ENCODE measurements at regions not wholly inside any gene's neighbourhood (a gene's known extent, or its start where the extent isn't known, plus 50 kb on each side); places are given as distances from the start of the nearest gene placed in this dataset.

DNA sequence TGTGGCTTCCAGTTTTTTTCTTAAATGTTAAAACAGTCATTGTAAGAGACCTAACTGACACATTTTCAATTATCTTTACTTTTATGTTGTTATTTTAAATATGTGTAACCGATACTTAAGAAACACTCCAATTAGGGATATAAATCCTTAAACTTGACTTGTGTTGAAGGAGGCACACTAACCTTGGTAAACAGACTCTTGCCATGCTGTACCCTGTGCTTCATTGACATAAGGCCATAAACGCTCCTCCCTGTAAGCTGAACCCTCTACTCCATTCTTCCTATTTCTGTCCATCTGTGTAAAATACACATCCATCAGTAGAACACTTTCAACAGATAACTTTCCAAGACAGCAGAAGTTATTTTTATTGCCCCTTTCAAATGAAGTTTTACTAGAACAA is 780.5 kb upstream of the FAM98A start:
- DNase-seq: no peak
- H3K79me2 ChIP-seq (ENCODE audit: control insufficient read depth, insufficient read depth, low read length): no peaks in the 10 kb centered on the region
- H3K27ac ChIP-seq (ENCODE audit: low read depth, low read length): no peak overlapping the region
- H3K4me2 ChIP-seq (ENCODE audit: low read length): no peak overlapping the region
- no peak overlapping the region for H3K4ac ChIP-seq (ENCODE audit: low read depth, low read length)
- H3K23ac ChIP-seq (ENCODE audit: low read length): no peak overlapping the region
- H4K8ac ChIP-seq (ENCODE audit: low read depth, low read length): no peak overlapping the region
- H3K36me3 ChIP-seq (ENCODE audit: control insufficient read depth, insufficient read depth, low read length): no peaks in the 10 kb centered on the region
- H3K27me3 ChIP-seq (ENCODE audit: insufficient read depth, low read length, poor library complexity): no peaks in the 10 kb centered on the region
- no peak overlapping the region for H3K4me3 ChIP-seq (ENCODE audit: low read length)
- no peaks in the 10 kb centered on the region for H3K4me1 ChIP-seq (ENCODE audit: control insufficient read depth, low read depth, low read length)
- H2BK15ac ChIP-seq (replicated peaks; ENCODE audit: low read depth): no peak overlapping the region
- no peak overlapping the region for H3K56ac ChIP-seq (ENCODE audit: low read length)
- WGBS (ENCODE audit: extremely low coverage, insufficient coverage, low lambda C conversion rate): no CpG with 5 or more reads among the region's 2 CpGs
- no peak overlapping the region for H3K9ac ChIP-seq (ENCODE audit: low read length)
- H3K79me1 ChIP-seq (ENCODE audit: low read length): no peaks in the 10 kb centered on the region
- no peak overlapping the region for H3K18ac ChIP-seq (ENCODE audit: low read length)
- no peak overlapping the region for H2BK5ac ChIP-seq (ENCODE audit: low read length)
- no peak overlapping the region for H2BK120ac ChIP-seq (ENCODE audit: low read depth, low read length)
- H2AK5ac ChIP-seq (ENCODE audit: low read length): no peak overlapping the region
- no peak overlapping the region for H4K5ac ChIP-seq (ENCODE audit: low read length)

DNA sequence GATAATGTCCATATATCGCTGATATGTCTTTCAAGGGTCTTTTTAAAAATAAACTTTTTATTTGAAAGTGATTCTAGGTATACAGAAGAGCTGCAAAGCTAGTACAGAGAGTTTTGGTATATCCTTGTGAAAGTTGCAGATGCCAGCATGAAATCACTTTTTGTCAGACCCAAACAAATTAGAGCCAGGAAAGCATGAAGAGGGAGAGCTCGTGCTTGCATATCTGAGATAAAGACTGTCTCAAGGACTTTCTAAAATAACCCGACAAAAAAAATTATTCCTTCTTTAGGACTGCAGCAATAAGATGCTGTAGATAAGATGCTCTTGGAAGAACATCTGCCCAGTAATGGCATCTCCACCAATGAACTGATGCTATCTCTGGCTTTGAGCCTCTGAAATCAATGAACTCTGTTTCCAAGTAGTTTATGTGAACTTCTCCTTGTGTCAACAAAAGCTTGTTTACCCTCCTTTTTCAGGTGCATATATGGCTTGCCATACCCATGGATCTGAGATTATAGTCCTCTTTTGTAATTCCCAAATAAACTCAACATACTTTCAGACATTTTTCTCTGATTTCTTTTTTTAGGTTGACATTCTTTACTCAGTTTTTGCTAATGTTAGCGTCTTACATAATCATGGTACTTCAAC is 774.6 kb upstream of the FAM98A start:
- Histone ChIP-seq H3K18ac (ENCODE audit: low read length) (no peak overlapping the region), H3K27ac (ENCODE audit: low read depth, low read length) (no peak overlapping the region), H4K8ac (ENCODE audit: low read depth, low read length) (no peak overlapping the region), H3K9ac (ENCODE audit: low read length) (no peak overlapping the region), H2BK15ac (replicated peaks; ENCODE audit: low read depth) (no peak overlapping the region), H4K5ac (ENCODE audit: low read length) (no peak overlapping the region), H3K27me3 (ENCODE audit: insufficient read depth, low read length, poor library complexity) (no peaks in the 10 kb centered on the region), H3K36me3 (ENCODE audit: control insufficient read depth, insufficient read depth, low read length) (no peaks in the 10 kb centered on the region), H3K4ac (ENCODE audit: low read depth, low read length) (no peak overlapping the region), H3K4me1 (ENCODE audit: control insufficient read depth, low read depth, low read length) (no peaks in the 10 kb centered on the region), H3K56ac (ENCODE audit: low read length) (no peak overlapping the region), H3K4me2 (ENCODE audit: low read length) (no peak overlapping the region), H3K23ac (ENCODE audit: low read length) (no peak overlapping the region), H2AK5ac (ENCODE audit: low read length) (no peak overlapping the region), H3K79me1 (ENCODE audit: low read length) (no peaks in the 10 kb centered on the region), H2BK5ac (ENCODE audit: low read length) (no peak overlapping the region), H3K4me3 (ENCODE audit: low read length) (no peak overlapping the region), H2BK120ac (ENCODE audit: low read depth, low read length) (no peak overlapping the region), H3K79me2 (ENCODE audit: control insufficient read depth, insufficient read depth, low read length) (no peaks in the 10 kb centered on the region)
- DNase-seq: no peak
- no CpG with 5 or more reads among the region's 4 CpGs for WGBS (ENCODE audit: extremely low coverage, insufficient coverage, low lambda C conversion rate)

DNA sequence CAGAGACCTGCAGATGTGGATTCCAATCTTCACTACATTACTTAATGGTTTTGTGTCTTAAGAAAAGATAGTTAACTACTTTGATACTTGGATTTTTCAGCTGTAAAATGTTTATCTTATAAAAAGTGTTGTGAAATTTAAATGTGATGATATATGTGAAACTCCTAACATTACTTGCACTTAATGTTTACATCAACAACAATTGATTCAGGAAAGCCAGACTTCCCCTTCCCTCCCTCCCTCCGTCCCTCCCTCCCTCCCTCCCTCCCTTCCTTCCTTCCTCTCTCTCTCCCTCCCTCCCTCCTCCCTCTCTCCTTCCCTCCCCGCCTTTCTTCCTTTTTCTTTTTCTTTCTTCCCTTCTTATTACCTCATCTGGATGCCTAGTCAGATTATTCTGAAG is 773.9 kb upstream of the FAM98A start:
- no peak for DNase-seq
- H3K27me3 ChIP-seq (ENCODE audit: insufficient read depth, low read length, poor library complexity): no peaks in the 10 kb centered on the region
- no peak overlapping the region for H3K56ac ChIP-seq (ENCODE audit: low read length)
- no peak overlapping the region for H3K23ac ChIP-seq (ENCODE audit: low read length)
- no peaks in the 10 kb centered on the region for H3K36me3 ChIP-seq (ENCODE audit: control insufficient read depth, insufficient read depth, low read length)
- no peak overlapping the region for H3K4me2 ChIP-seq (ENCODE audit: low read length)
- no peak overlapping the region for H2BK120ac ChIP-seq (ENCODE audit: low read depth, low read length)
- H2AK5ac ChIP-seq (ENCODE audit: low read length): no peak overlapping the region
- H3K9ac ChIP-seq (ENCODE audit: low read length): no peak overlapping the region
- H4K8ac ChIP-seq (ENCODE audit: low read depth, low read length): no peak overlapping the region
- no peak overlapping the region for H2BK5ac ChIP-seq (ENCODE audit: low read length)
- H2BK15ac ChIP-seq (replicated peaks; ENCODE audit: low read depth): no peak overlapping the region
- no peak overlapping the region for H4K5ac ChIP-seq (ENCODE audit: low read length)
- WGBS (ENCODE audit: extremely low coverage, insufficient coverage, low lambda C conversion rate): no CpG with 5 or more reads among the region's 2 CpGs
- H3K4me3 ChIP-seq (ENCODE audit: low read length): no peak overlapping the region
- H3K79me1 ChIP-seq (ENCODE audit: low read length): no peaks in the 10 kb centered on the region
- no peak overlapping the region for H3K4ac ChIP-seq (ENCODE audit: low read depth, low read length)
- no peak overlapping the region for H3K18ac ChIP-seq (ENCODE audit: low read length)
- H3K4me1 ChIP-seq (ENCODE audit: control insufficient read depth, low read depth, low read length): no peaks in the 10 kb centered on the region
- H3K79me2 ChIP-seq (ENCODE audit: control insufficient read depth, insufficient read depth, low read length): no peaks in the 10 kb centered on the region
- no peak overlapping the region for H3K27ac ChIP-seq (ENCODE audit: low read depth, low read length)

DNA sequence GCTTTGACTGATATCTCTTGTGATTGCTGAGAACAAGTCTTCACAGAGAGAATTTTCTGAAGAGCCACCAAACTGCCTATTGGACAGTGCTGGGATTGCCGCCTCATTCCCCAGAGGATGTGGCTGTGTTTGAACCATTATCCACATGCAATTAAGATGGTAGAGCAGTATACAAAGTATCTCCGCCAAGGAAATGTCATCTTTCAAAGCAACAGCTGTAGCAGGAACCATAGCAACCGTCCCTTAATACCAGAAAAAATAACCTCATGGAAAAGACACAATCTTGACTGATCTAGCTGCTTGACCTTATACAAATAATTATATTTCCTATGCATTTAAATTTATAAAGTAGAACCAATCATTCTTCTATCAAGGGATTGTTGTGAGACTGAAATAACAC is 772.6 kb upstream of the FAM98A start:
- Histone ChIP-seq H3K27me3 (ENCODE audit: insufficient read depth, low read length, poor library complexity) (no peaks in the 10 kb centered on the region), H2BK120ac (ENCODE audit: low read depth, low read length) (no peak overlapping the region), H3K4me3 (ENCODE audit: low read length) (no peak overlapping the region), H2BK5ac (ENCODE audit: low read length) (no peak overlapping the region), H3K79me1 (ENCODE audit: low read length) (no peaks in the 10 kb centered on the region), H3K4ac (ENCODE audit: low read depth, low read length) (no peak overlapping the region), H4K8ac (ENCODE audit: low read depth, low read length) (no peak overlapping the region), H3K36me3 (ENCODE audit: control insufficient read depth, insufficient read depth, low read length) (no peaks in the 10 kb centered on the region), H3K4me1 (ENCODE audit: control insufficient read depth, low read depth, low read length) (no peaks in the 10 kb centered on the region), H3K4me2 (ENCODE audit: low read length) (no peak overlapping the region), H3K18ac (ENCODE audit: low read length) (no peak overlapping the region), H3K9ac (ENCODE audit: low read length) (no peak overlapping the region), H2BK15ac (replicated peaks; ENCODE audit: low read depth) (no peak overlapping the region), H3K23ac (ENCODE audit: low read length) (no peak overlapping the region), H3K56ac (ENCODE audit: low read length) (no peak overlapping the region), H3K27ac (ENCODE audit: low read depth, low read length) (no peak overlapping the region), H4K5ac (ENCODE audit: low read length) (no peak overlapping the region), H3K79me2 (ENCODE audit: control insufficient read depth, insufficient read depth, low read length) (no peaks in the 10 kb centered on the region), H2AK5ac (ENCODE audit: low read length) (no peak overlapping the region)
- DNase-seq: no peak
- no CpG with 5 or more reads among the region's 3 CpGs for WGBS (ENCODE audit: extremely low coverage, insufficient coverage, low lambda C conversion rate)

DNA sequence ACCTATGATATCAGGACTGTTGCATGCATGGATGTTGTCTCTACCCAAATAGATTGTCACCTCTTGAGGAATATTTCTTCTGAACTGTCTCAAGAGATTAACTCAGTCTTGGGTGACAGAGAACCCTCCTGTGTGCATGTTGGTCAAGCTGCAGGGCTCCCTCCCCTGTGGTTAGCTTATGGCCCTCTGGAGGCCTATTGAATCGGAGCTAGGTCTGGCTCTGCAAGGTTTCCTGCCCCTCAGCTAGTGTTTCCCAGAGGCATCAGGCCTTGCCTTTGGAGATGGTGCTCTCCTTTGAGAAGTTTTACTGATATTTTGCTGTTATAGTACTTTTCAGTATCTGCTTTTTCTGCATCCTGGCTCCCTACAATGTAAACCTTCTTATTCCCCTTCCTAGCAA is 769.2 kb upstream of the FAM98A start:
- no peaks in the 10 kb centered on the region for H3K36me3 ChIP-seq (ENCODE audit: control insufficient read depth, insufficient read depth, low read length)
- no peak overlapping the region for H2BK15ac ChIP-seq (replicated peaks; ENCODE audit: low read depth)
- H2BK5ac ChIP-seq (ENCODE audit: low read length): no peak overlapping the region
- H2BK120ac ChIP-seq (ENCODE audit: low read depth, low read length): no peak overlapping the region
- H3K23ac ChIP-seq (ENCODE audit: low read length): no peak overlapping the region
- peak overlapping the region; percentile 12 for H3K4ac ChIP-seq (ENCODE audit: low read depth, low read length)
- peak; percentile 26 for DNase-seq
- H4K8ac ChIP-seq (ENCODE audit: low read depth, low read length): no peak overlapping the region
- no peaks in the 10 kb centered on the region for H3K79me1 ChIP-seq (ENCODE audit: low read length)
- H4K5ac ChIP-seq (ENCODE audit: low read length): no peak overlapping the region
- no peak overlapping the region for H3K18ac ChIP-seq (ENCODE audit: low read length)
- no peak overlapping the region for H3K4me3 ChIP-seq (ENCODE audit: low read length)
- no peak overlapping the region for H3K27ac ChIP-seq (ENCODE audit: low read depth, low read length)
- no CpG with 5 or more reads among the region's 1 CpG for WGBS (ENCODE audit: extremely low coverage, insufficient coverage, low lambda C conversion rate)
- no peak overlapping the region for H3K4me2 ChIP-seq (ENCODE audit: low read length)
- peaks cover 3% of the 10 kb centered on the region for H3K4me1 ChIP-seq (ENCODE audit: control insufficient read depth, low read depth, low read length)
- H3K27me3 ChIP-seq (ENCODE audit: insufficient read depth, low read length, poor library complexity): no peaks in the 10 kb centered on the region
- H3K9ac ChIP-seq (ENCODE audit: low read length): no peak overlapping the region
- no peak overlapping the region for H3K56ac ChIP-seq (ENCODE audit: low read length)
- H2AK5ac ChIP-seq (ENCODE audit: low read length): no peak overlapping the region
- no peaks in the 10 kb centered on the region for H3K79me2 ChIP-seq (ENCODE audit: control insufficient read depth, insufficient read depth, low read length)

DNA sequence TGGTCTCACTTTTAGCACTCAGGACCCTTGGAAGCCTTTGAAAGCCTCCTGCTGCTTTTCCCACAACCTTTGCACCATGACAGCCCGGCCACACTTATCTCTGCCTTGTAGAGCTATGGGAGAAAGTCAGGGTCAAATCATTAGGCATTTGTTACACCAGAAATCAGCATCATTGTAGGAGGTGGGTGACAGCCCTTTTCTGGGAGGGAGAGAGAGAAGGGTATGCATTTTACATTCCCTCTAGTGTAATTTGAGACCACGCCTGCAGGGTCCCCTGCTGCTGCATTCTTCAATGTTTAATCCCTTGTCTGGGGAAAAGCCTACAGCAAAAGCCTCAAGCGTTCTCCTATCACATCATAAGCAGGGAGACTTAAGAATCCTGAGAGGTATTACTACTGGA is 766.8 kb upstream of the FAM98A start:
- no peaks in the 10 kb centered on the region for H3K36me3 ChIP-seq (ENCODE audit: control insufficient read depth, insufficient read depth, low read length)
- no peak overlapping the region for H2AK5ac ChIP-seq (ENCODE audit: low read length)
- no CpG with 5 or more reads among the region's 3 CpGs for WGBS (ENCODE audit: extremely low coverage, insufficient coverage, low lambda C conversion rate)
- no peak overlapping the region for H3K4me3 ChIP-seq (ENCODE audit: low read length)
- no peaks in the 10 kb centered on the region for H3K79me1 ChIP-seq (ENCODE audit: low read length)
- no peak overlapping the region for H3K27ac ChIP-seq (ENCODE audit: low read depth, low read length)
- no peak overlapping the region for H3K23ac ChIP-seq (ENCODE audit: low read length)
- peaks cover 3% of the 10 kb centered on the region for H3K4me1 ChIP-seq (ENCODE audit: control insufficient read depth, low read depth, low read length)
- no peak overlapping the region for H2BK5ac ChIP-seq (ENCODE audit: low read length)
- H3K79me2 ChIP-seq (ENCODE audit: control insufficient read depth, insufficient read depth, low read length): no peaks in the 10 kb centered on the region
- no peak overlapping the region for H2BK15ac ChIP-seq (replicated peaks; ENCODE audit: low read depth)
- H4K5ac ChIP-seq (ENCODE audit: low read length): no peak overlapping the region
- no peak overlapping the region for H3K4me2 ChIP-seq (ENCODE audit: low read length)
- H2BK120ac ChIP-seq (ENCODE audit: low read depth, low read length): no peak overlapping the region
- DNase-seq: peak; percentile 98
- no peak overlapping the region for H3K18ac ChIP-seq (ENCODE audit: low read length)
- no peak overlapping the region for H4K8ac ChIP-seq (ENCODE audit: low read depth, low read length)
- H3K27me3 ChIP-seq (ENCODE audit: insufficient read depth, low read length, poor library complexity): no peaks in the 10 kb centered on the region
- no peak overlapping the region for H3K4ac ChIP-seq (ENCODE audit: low read depth, low read length)
- no peak overlapping the region for H3K9ac ChIP-seq (ENCODE audit: low read length)
- H3K56ac ChIP-seq (ENCODE audit: low read length): no peak overlapping the region
